Panc1 (cell line): ENCODE measurements at regions not wholly inside any gene's neighbourhood (a gene's known extent, or its start where the extent isn't known, plus 50 kb on each side); places are given as distances from the start of the nearest gene placed in this dataset.

ENCODE experiments used
- ATAC-seq: fragments of 200-7000 bp; cut with Tn5 transposase; 2 replicates; pipeline ENCODE4 v1.9.1; 2020; ENCODE audit warnings: mild to moderate bottlenecking, moderate library complexity
- BruUV-seq: library from RNA; stranded (reverse); fragments of 400-500 nt; replicated peaks from 2 replicates; lab custom pipeline; 2021; lab: Mats Ljungman, UMichigan
- CTCF ChIA-PET: fragments of 300-600 bp; sonication (Branson Sonifier 250); formaldehyde crosslinking; loops from one replicate; lab custom pipeline; 2022; ENCODE audit warnings: antibody characterized with exemption; lab: Charles Lee
- POLR2A ChIA-PET: fragments of 300-600 bp; sonication (Branson Sonifier 250); formaldehyde crosslinking; loops from one replicate; lab custom pipeline; 2022; ENCODE audit warnings: antibody characterized with exemption; lab: Charles Lee
- DNase-seq: peaks from one replicate; pipeline ENCODE4 v3.0.0-alpha.2; 2010; ENCODE audit warnings: low read depth, low spot score
- H3K27ac ChIP-seq: 2 replicates; pipeline ENCODE4 v1.5.1; 2011; ENCODE audit warnings: mild to moderate bottlenecking, low read length, inconsistent platforms
- H3K27me3 ChIP-seq: fragments of 200-500 bp; sonication (Bioruptor generic); 2 replicates; pipeline ENCODE4 v1.6.0; 2014; ENCODE audit warnings: low read length, inconsistent platforms; ENCODE audit not compliant: control insufficient read depth, insufficient read depth
- H3K36me3 ChIP-seq: fragments of 200-500 bp; sonication (Bioruptor generic); 2 replicates; pipeline ENCODE4 v1.5.1; 2014; ENCODE audit warnings: inconsistent platforms, mild to moderate bottlenecking, low read length, moderate library complexity; ENCODE audit not compliant: control insufficient read depth, insufficient read depth
- H3K4me1 ChIP-seq: 2 replicates; pipeline ENCODE4 v1.5.1; 2011; ENCODE audit warnings: inconsistent platforms, mild to moderate bottlenecking, low read length, moderate library complexity; ENCODE audit not compliant: control insufficient read depth, insufficient read depth
- H3K4me3 ChIP-seq, 2 experiments: 2 replicates each; pipeline ENCODE4 v1.5.1; 2011 to 2012; ENCODE audit warnings: low read depth in 2 of 2, low read length in 2 of 2, mild to moderate bottlenecking in 2 of 2, inconsistent platforms in 1 of 2, moderate library complexity in 1 of 2
- H3K9me3 ChIP-seq: fragments of 200-500 bp; sonication (Bioruptor generic); 2 replicates; pipeline ENCODE4 v1.5.1; 2014; ENCODE audit warnings: low read depth, mild to moderate bottlenecking, inconsistent platforms, low read length, moderate library complexity; ENCODE audit not compliant: control insufficient read depth, insufficient read depth
- CTCF ChIP-seq: fragments of 450-650 bp; IDR thresholded peaks from 2 replicates; pipeline ENCODE4 v1.5.1; 2017; ENCODE audit warnings: mild to moderate bottlenecking
- POLR2AphosphoS5 ChIP-seq: IDR thresholded peaks from 2 replicates; pipeline ENCODE4 v1.6.1; 2012; ENCODE audit warnings: mild to moderate bottlenecking, low read depth, low read length, moderate library complexity
- REST ChIP-seq, 2 experiments: IDR thresholded peaks; 2 replicates each; pipeline ENCODE4 v1.6.1; 2011 to 2012; ENCODE audit warnings: low read depth in 2 of 2, control low read depth in 1 of 2, low read length in 1 of 2, mild to moderate bottlenecking in 1 of 2, moderate library complexity in 1 of 2; ENCODE audit not compliant: insufficient read depth in 1 of 2
- SIN3A ChIP-seq: IDR thresholded peaks from 2 replicates; pipeline ENCODE4 v1.6.1; 2012; ENCODE audit warnings: low read depth, mild to moderate bottlenecking, low read length, moderate library complexity, borderline replicate concordance; ENCODE audit not compliant: insufficient read depth
- TCF7L2 ChIP-seq: IDR thresholded peaks from 2 replicates; pipeline ENCODE4 v1.6.1; 2011; ENCODE audit warnings: mild to moderate bottlenecking, low read depth, low read length, inconsistent platforms
- in situ Hi-C: cut with HindIII; loops from 2 replicates; pipeline ENCODE4 v1.10.0; 2016; ENCODE audit warnings: low sequenced_read_pairs, low pct_unique_long_range_greater_than_20kb
- intact Hi-C: fragments of 100-400 bp; cut with micrococcal nuclease; formaldehyde crosslinking; loops from one replicate; pipeline ENCODE4 v1.10.0; 2022; ENCODE audit not compliant: unreplicated experiment

- no TSS peak for BruUV-seq
- Histone ChIP-seq H3K9me3 (no peaks in the 10 kb centered on the region), H3K27me3 (no peaks in the 10 kb centered on the region), H3K4me1 (no peaks in the 10 kb centered on the region), H3K27ac (no peak overlapping the region), H3K4me3 (no peak overlapping the region), H3K36me3 (no peaks in the 10 kb centered on the region)
- ATAC-seq (no peak), DNase-seq (no peak)
- intact Hi-C loops, result no loop called here
- POLR2A ChIA-PET, result no interaction called here
- in situ Hi-C loops, result no loop called here
- CTCF ChIA-PET, result no interaction called here
- TF ChIP-seq REST (IDR thresholded peaks at IDR 0.05; ENCODE audit: insufficient read depth in 1 of 2, low read depth in 2 of 2, low read length in 1 of 2), result no peak
- TF ChIP-seq TCF7L2, result no peak
- TF ChIP-seq SIN3A, result no peak
- TF ChIP-seq CTCF, result no peak
- no peak for TF ChIP-seq POLR2AphosphoS5
Measured at GRCh38 chr3:5739299-5739935, 551.9 kb downstream of the EDEM1 start.

- BruUV-seq, result no TSS peak
- ChIA-PET CTCF (no interaction called here), POLR2A (no interaction called here)
- TF ChIP-seq CTCF (no peak), POLR2AphosphoS5 (no peak), REST (IDR thresholded peaks at IDR 0.05; ENCODE audit: insufficient read depth in 1 of 2, low read depth in 2 of 2, low read length in 1 of 2) (no peak), TCF7L2 (no peak), SIN3A (no peak)
- Histone ChIP-seq H3K4me1 (no peaks in the 10 kb centered on the region), H3K27ac (no peak overlapping the region), H3K27me3 (no peaks in the 10 kb centered on the region), H3K9me3 (no peaks in the 10 kb centered on the region), H3K4me3 (no peak overlapping the region), H3K36me3 (no peaks in the 10 kb centered on the region)
- intact Hi-C loops (no loop called here), in situ Hi-C loops (no loop called here)
- ATAC-seq (no peak), DNase-seq (no peak)
Measured at GRCh38 chr3:5739949-5740348, 552.4 kb downstream of the EDEM1 start.
